ENCODE measurements at regions not wholly inside any gene's neighbourhood (a gene's known extent, or its start where the extent isn't known, plus 50 kb on each side); places are given as distances from the start of the nearest gene placed in this dataset.

- no peak for DNase-seq (ENCODE audit: low read depth in 2 of 3, low spot score in 2 of 3)
Observed at GRCh38 chr7:108947526-108947925, 377.9 kb downstream of the DNAJB9 start.

GRCh38 chr7:108972004-108972403 is 402.3 kb downstream of the DNAJB9 start:
- DNase-seq (ENCODE audit: low read depth in 2 of 3, low spot score in 2 of 3): no peak

GRCh38 chr7:108973075-108973474 is 403.4 kb downstream of the DNAJB9 start:
- DNase-seq (ENCODE audit: low read depth in 2 of 3, low spot score in 2 of 3): no peak

- DNase-seq (ENCODE audit: low read depth in 2 of 3, low spot score in 2 of 3): no peak
Observed at GRCh38 chr7:108974641-108975040, 405.0 kb downstream of the DNAJB9 start.

GRCh38 chr7:108985037-108985436 is 415.4 kb downstream of the DNAJB9 start:
- DNase-seq (ENCODE audit: low read depth in 2 of 3, low spot score in 2 of 3): no peak

- DNase-seq (ENCODE audit: low read depth in 2 of 3, low spot score in 2 of 3): no peak
Observed at GRCh38 chr7:108989319-108989718, 419.6 kb downstream of the DNAJB9 start.

GRCh38 chr7:108997480-108997879 is 427.8 kb downstream of the DNAJB9 start:
- DNase-seq (ENCODE audit: low read depth in 2 of 3, low spot score in 2 of 3): no peak

DNA sequence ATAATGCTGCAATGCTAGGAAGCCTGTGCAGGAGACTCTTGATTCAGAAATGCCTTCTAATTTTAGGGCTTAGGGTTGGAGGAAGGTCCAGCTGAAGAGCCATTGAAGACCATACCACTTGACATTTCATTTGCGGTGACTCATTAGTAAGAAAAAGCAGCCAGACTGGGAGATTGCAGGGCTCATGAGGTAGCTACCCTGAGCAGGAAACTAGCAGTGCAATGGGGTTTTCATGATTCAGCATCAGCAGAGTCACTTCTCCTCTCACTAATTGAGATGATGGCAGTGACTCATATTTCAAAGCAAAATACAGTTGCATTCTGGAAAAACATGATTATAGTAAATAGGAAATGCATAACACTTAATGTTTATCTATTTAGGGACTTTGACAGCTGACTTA is 434.1 kb downstream of the DNAJB9 start:
- DNase-seq (ENCODE audit: low read depth in 2 of 3, low spot score in 2 of 3): no peak

- DNase-seq (ENCODE audit: low read depth in 2 of 3, low spot score in 2 of 3): no peak
Observed at GRCh38 chr7:109009636-109010035, 440.0 kb downstream of the DNAJB9 start.

GRCh38 chr7:109020251-109020650 is 450.6 kb downstream of the DNAJB9 start:
- DNase-seq (ENCODE audit: low read depth in 2 of 3, low spot score in 2 of 3): no peak

DNA sequence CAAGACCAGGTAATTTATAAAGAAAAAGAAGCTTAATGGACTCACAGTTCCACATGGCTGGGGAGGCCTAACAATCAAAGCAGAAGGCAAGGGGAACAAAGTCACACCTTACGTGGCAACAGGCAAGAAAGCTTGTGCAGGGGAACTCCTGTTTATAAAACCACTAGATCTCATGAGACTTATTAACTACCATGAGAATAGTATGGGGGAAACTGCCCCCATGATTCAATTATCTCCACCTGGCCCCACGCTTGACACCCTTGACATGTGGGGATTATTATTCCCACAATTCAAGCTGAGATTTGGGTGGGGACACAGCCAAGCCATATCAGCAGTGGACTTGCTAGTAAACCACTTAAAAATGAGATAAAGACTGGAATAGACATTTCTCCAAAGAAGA is 451.7 kb downstream of the DNAJB9 start:
- no peak for DNase-seq (ENCODE audit: low read depth in 2 of 3, low spot score in 2 of 3)

DNA sequence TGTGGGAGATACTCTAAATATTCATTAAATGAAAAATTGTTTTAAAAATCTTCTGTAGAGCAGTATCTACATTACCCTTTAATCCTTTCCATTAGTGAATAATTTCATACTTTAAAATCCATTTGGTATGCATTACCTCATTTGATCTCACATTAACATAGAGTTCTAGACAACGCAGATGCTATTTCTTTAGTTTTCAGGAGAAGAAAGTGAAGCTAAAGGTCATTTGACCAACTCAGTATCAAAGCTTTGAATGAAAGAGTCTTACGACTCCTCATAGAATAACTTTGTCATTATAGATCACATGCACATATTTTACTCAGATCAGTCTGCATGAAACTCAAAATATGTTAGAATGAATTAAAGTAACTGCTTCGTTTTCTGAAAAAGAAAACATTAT is 460.2 kb downstream of the DNAJB9 start:
- no peak for DNase-seq (ENCODE audit: low read depth in 2 of 3, low spot score in 2 of 3)

DNA sequence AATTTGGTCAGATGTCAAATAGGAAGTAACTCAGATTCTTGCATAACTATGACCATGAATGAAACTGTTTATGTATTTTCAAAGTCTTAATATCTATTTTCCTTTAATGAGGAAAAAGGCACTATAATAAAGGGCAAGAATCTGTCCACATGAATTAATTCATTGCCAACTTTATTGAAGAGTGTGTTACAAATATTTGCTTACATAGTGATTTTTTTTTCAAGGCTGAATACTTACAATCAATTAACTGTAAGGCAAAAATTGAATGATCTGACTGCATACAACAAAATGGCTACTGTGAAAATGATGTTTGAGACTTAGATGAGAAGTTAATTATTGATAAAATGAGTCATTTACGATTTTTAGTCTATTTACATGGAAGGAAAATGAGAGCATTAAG is 475.0 kb downstream of the DNAJB9 start:
- no peak for DNase-seq (ENCODE audit: low read depth in 2 of 3, low spot score in 2 of 3)

GRCh38 chr7:109049366-109049765 is 479.7 kb downstream of the DNAJB9 start:
- no peak for DNase-seq (ENCODE audit: low read depth in 2 of 3, low spot score in 2 of 3)

- DNase-seq (ENCODE audit: low read depth in 2 of 3, low spot score in 2 of 3): no peak
Observed at GRCh38 chr7:109059089-109059488, 489.4 kb downstream of the DNAJB9 start.

DNA sequence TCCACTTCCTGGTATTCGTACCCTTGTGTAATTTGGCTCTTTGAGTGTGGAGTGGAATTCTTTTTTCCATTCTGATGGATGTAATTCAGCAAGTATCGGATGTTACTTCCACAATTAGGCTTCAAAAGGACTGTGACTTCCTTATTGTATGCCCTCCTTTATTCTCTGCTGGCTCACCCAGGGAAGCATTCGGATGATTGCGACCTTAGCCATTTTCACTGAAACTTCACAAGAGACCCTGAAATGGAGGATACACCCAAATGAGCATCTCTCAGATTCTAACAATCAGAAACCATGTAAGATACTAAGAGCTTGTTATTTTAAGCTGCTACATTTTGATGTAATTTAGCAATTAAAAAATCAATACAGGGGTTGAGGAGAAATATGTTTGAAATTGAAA is 493.1 kb downstream of the DNAJB9 start:
- DNase-seq (ENCODE audit: low read depth in 2 of 3, low spot score in 2 of 3): no peak

GRCh38 chr7:109073543-109073942 is 503.9 kb downstream of the DNAJB9 start:
- no peak for DNase-seq (ENCODE audit: low read depth in 2 of 3, low spot score in 2 of 3)

- no peak for DNase-seq (ENCODE audit: low read depth in 2 of 3, low spot score in 2 of 3)
Observed at GRCh38 chr7:109076396-109076972, 506.8 kb downstream of the DNAJB9 start.

GRCh38 chr7:109091042-109091441 is 521.4 kb downstream of the DNAJB9 start:
- DNase-seq (ENCODE audit: low read depth in 2 of 3, low spot score in 2 of 3): no peak

DNA sequence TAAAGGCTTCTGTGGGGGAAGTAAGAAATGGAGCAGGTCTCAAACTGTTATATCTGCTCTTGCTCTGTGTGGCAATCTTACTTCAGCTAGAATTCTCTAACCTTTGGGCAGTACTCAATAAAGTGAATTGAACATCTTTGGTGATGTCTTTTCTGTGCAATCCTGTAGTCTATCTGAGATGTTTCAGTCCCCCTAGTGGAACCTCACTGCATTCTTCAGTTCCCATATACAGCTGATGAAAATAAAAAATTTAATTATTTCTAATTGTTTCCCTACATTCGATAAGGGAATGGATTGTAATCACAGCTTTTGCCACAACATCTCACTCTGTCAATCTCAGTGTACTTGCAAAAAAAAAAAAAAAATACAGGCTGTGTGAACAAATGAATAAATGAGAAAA is 522.6 kb downstream of the DNAJB9 start:
- DNase-seq (ENCODE audit: low read depth in 2 of 3, low spot score in 2 of 3): no peak

DNA sequence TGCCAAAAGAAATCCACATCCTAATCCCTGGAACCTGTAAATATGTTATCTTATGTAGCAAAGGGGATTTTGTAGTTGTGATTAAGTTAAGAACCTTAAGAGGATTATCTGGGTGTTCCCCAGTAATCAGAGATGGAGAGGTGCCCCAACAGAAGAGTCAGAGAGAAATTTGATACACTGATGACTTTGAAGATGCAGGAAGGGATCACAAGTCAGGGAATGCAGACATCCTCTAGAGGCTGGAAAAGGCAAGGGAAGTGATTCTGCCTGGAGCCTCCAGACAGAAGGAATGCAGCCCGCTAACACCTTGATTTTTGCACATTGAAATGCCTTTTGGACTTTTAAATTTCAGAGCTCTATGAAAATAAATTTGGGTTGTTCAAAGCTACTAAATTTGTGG is 531.7 kb downstream of the DNAJB9 start:
- DNase-seq (ENCODE audit: low read depth in 2 of 3, low spot score in 2 of 3): no peak

- DNase-seq (ENCODE audit: low read depth in 2 of 3, low spot score in 2 of 3): no peak
Observed at GRCh38 chr7:109109558-109109957, 539.9 kb downstream of the DNAJB9 start.

GRCh38 chr7:109111086-109111485 is 541.4 kb downstream of the DNAJB9 start:
- DNase-seq (ENCODE audit: low read depth in 2 of 3, low spot score in 2 of 3): no peak
